Transverse colon (tissue), 4 donors: ENCODE measurements at regions not wholly inside any gene's neighbourhood (a gene's known extent, or its start where the extent isn't known, plus 50 kb on each side); places are given as distances from the start of the nearest gene placed in this dataset.

ENCODE experiments used
- DNase-seq: peaks from one replicate; pipeline ENCODE4 v3.0.0-alpha.2; 2019
- H3K27ac ChIP-seq, 4 donors: fragments of 200-600 bp; sonication (generic); 2 replicates each; pipeline ENCODE4 v1.5.1; 2016 to 2018; ENCODE audit warnings: inconsistent platforms in 4 of 4
- H3K27me3 ChIP-seq: fragments of 200-600 bp; sonication (generic); 2 replicates; pipeline ENCODE4 v1.5.1; 2017; ENCODE audit warnings: inconsistent platforms
- H3K36me3 ChIP-seq, 4 donors: fragments of 200-600 bp; sonication (generic); 2 replicates each; pipeline ENCODE4 v1.5.1; 2017 to 2019; ENCODE audit warnings: inconsistent platforms in 4 of 4
- H3K4me1 ChIP-seq, 4 donors: fragments of 200-600 bp; sonication (generic); 2 replicates each; pipeline ENCODE4 v1.5.1; 2017 to 2020; ENCODE audit warnings: inconsistent platforms in 4 of 4
- H3K4me3 ChIP-seq, 4 donors: fragments of 200-600 bp; sonication (generic); 1 replicate in 1 of 4; 2 replicates in 3 of 4; pipeline versions ENCODE4 v1.5.1 to v1.6.1; 2017 to 2019; ENCODE audit warnings: inconsistent platforms in 4 of 4
- H3K9me3 ChIP-seq, 2 donors: fragments of 200-600 bp; sonication (generic); 2 replicates each; pipeline ENCODE4 v1.5.1; 2017 to 2019; ENCODE audit warnings: inconsistent platforms in 2 of 2
- CTCF ChIP-seq, 5 experiments: fragments of 200-600 bp in 3 of 5; fragments of 450-650 bp in 2 of 5; sonication (generic) in 3 of 5; IDR thresholded peaks; 1 replicate in 2 of 5; 2 replicates in 3 of 5; pipeline ENCODE4 v1.5.1; 2016 to 2017; ENCODE audit warnings: antibody characterized with exemption in 5 of 5, inconsistent platforms in 3 of 5, mild to moderate bottlenecking in 2 of 5, moderate library complexity in 1 of 5
- EP300 ChIP-seq: sonication (generic); formaldehyde crosslinking; IDR thresholded peaks from one replicate; pipeline ENCODE4 v1.6.1; 2017; ENCODE audit warnings: antibody characterized with exemption, low read depth
- POLR2A ChIP-seq: fragments of 450-650 bp; IDR thresholded peaks from one replicate; pipeline ENCODE4 v1.6.1; 2016; ENCODE audit warnings: antibody characterized with exemption, mild to moderate bottlenecking, moderate library complexity
- POLR2AphosphoS5 ChIP-seq, 3 donors: sonication (generic); formaldehyde crosslinking; IDR thresholded peaks; one replicate each; pipeline ENCODE4 v1.6.1; 2016; ENCODE audit warnings: antibody characterized with exemption in 3 of 3
- WGBS, 2 donors: methylation state at CpG; one replicate each; pipeline ENCODE4 v1.1.5; 2018; ENCODE audit warnings: low coverage in 1 of 2; 5-methylcytosine and 5-hydroxymethylcytosine counted together
- in situ Hi-C, 4 donors: fragments of 200-750 bp; cut with MboI; loops; one replicate each; pipeline versions ENCODE4 v1.15.0 to v1.15.1; 2017; ENCODE audit warnings: low sequenced_read_pairs in 3 of 4, low pct_ligation_motif_present in 1 of 4, low pct_unique_long_range_greater_than_20kb in 1 of 4
- intact Hi-C: fragments of 100-400 bp; cut with DNase I; formaldehyde crosslinking; loops from one replicate; pipeline ENCODE4 v1.15.1; 2023; ENCODE audit warnings: low total_unique reads

DNA sequence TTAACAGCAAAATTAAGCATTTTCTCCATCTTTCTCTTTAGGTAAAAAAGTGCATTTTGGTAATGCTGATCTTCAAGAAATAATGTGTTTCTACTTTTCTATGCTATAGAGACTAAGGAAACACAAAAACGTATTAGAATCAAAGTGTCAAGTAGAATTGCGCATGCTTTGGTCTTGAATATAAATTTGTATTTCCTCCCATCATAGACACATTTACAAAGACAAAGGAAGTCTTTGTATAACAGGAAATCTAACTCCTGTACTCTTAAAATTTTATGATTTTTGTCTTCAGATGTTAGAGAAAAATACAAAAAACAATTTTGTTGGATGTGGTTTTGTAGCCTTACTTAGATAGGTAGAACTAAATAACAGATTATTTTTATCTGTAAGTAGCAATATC is 1299.4 kb downstream of the NCAM2 start:
- Histone ChIP-seq H3K27ac (no peak overlapping the region), H3K4me1 (no peaks in the 10 kb centered on the region), H3K9me3 (no peaks in the 10 kb centered on the region), H3K4me3 (no peak overlapping the region), H3K27me3 (no peaks in the 10 kb centered on the region), H3K36me3 (no peaks in the 10 kb centered on the region)
- in situ Hi-C loops = no loop called here
- 62 to 69% methylated on average over 2 of the region's 2 CpGs for WGBS, 2 donors
- no peak for TF ChIP-seq CTCF (IDR thresholded peaks at IDR 0.05)
- TF ChIP-seq POLR2AphosphoS5 (IDR thresholded peaks at IDR 0.05) = no peak
- no peak for TF ChIP-seq EP300
- DNase-seq = no peak
- intact Hi-C loops = no loop called here

DNA sequence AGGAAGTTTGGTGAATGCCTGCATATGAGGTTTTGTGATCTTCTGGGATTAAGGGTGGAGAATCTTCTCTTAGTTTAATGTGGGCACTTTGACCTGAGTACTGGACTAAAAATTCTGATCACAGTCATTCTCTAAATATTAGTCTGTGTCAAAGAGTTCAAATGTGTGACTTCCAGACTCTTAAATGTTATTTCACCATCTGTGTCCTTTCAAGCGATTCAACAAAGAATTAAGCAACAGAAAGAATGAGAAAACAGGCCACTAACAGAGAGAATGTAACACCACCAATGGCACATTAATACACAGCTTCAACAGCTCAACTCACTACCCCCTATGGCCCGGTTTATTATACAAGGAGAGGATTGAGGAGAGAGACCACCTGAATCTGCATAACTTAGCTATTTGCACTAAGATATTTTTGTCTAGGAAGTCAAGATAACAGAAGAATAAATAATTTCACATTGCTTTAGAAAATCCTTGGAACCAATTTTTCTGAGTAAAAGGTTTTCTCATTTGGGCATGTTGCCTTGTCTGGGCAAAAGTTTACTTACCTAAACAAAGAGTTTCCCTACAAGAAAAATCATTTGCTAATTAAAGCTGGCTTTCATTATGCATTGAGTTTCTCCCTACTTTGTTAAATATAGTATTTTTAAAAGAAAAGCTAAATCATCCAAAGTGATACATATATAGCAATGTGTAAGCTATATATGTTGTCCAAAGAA is 1313.7 kb downstream of the NCAM2 start:
- Histone ChIP-seq H3K4me3 (no peak overlapping the region), H3K36me3 (no peaks in the 10 kb centered on the region), H3K9me3 (no peaks in the 10 kb centered on the region), H3K27me3 (no peaks in the 10 kb centered on the region), H3K4me1 (no peaks in the 10 kb centered on the region), H3K27ac (no peak overlapping the region)
- in situ Hi-C loops = no loop called here
- no peak for TF ChIP-seq POLR2A
- no peak for TF ChIP-seq CTCF (IDR thresholded peaks at IDR 0.05)
- TF ChIP-seq EP300 = no peak
- TF ChIP-seq POLR2AphosphoS5 (IDR thresholded peaks at IDR 0.05) = no peak
- intact Hi-C loops = no loop called here
- DNase-seq = no peak
- 73 to 83% methylated on average over 2 of the region's 2 CpGs for WGBS, 2 donors

- Histone ChIP-seq H3K4me3 (no peak overlapping the region), H3K36me3 (no peaks in the 10 kb centered on the region), H3K4me1 (no peaks in the 10 kb centered on the region), H3K27me3 (no peaks in the 10 kb centered on the region), H3K27ac (no peak overlapping the region), H3K9me3 (no peaks in the 10 kb centered on the region)
- TF ChIP-seq EP300 (no peak), POLR2AphosphoS5 (IDR thresholded peaks at IDR 0.05) (no peak), CTCF (IDR thresholded peaks at IDR 0.05) (no peak)
- in situ Hi-C loops (no loop called here), intact Hi-C loops (no loop called here)
- DNase-seq = no peak
- WGBS, 2 donors = 33 to 76% methylated on average over 1 of the region's 1 CpG
Measured at GRCh38 chr21:22314963-22315362, 1316.8 kb downstream of the NCAM2 start.

GRCh38 chr21:22319435-22319834 is 1321.2 kb downstream of the NCAM2 start:
- no peak for DNase-seq
- Histone ChIP-seq H3K9me3 (no peaks in the 10 kb centered on the region), H3K27ac (no peak overlapping the region), H3K27me3 (no peaks in the 10 kb centered on the region), H3K36me3 (no peaks in the 10 kb centered on the region), H3K4me3 (no peak overlapping the region), H3K4me1 (no peaks in the 10 kb centered on the region)
- in situ Hi-C loops (no loop called here), intact Hi-C loops (no loop called here)
- 87 to 100% methylated on average over 1 of the region's 1 CpG for WGBS, 2 donors
- TF ChIP-seq POLR2A (no peak), CTCF (IDR thresholded peaks at IDR 0.05) (no peak), POLR2AphosphoS5 (IDR thresholded peaks at IDR 0.05) (no peak), EP300 (no peak)
